Fibroblast of the aortic adventitia (primary cell): ENCODE measurements at regions not wholly inside any gene's neighbourhood (a gene's known extent, or its start where the extent isn't known, plus 50 kb on each side); places are given as distances from the start of the nearest gene placed in this dataset.
"Not testable (repeated sequence)": the region's sequence is repeated elsewhere in the genome, so short reads cannot be mapped to it uniquely, and the experiment has no call there.

Experiments
- DNase-seq: peaks from one replicate; pipeline ENCODE4 v3.0.0-alpha.2; 2010; ENCODE audit warnings: low read depth
- H3K4me3 ChIP-seq: 2 replicates; pipeline ENCODE4 v1.5.1; 2011; ENCODE audit warnings: low read depth, mild to moderate bottlenecking, control low read depth, low read length, moderate library complexity
- CTCF ChIP-seq: IDR thresholded peaks from 2 replicates; pipeline ENCODE4 v1.5.1; 2011; ENCODE audit warnings: mild to moderate bottlenecking, low read length, control low read depth, inconsistent platforms; ENCODE audit not compliant: insufficient read depth

GRCh38 chr18:10095356-10095755 lies 181.5 kb downstream of the VAPA start:
- DNase-seq = no peak
- no peak for TF ChIP-seq CTCF
- no peak overlapping the region for H3K4me3 ChIP-seq

- no peak for TF ChIP-seq CTCF
- no peak for DNase-seq
- H3K4me3 ChIP-seq = no peak overlapping the region
Measured at GRCh38 chr18:10099539-10100140, 185.8 kb downstream of the VAPA start.

- DNase-seq = no peak
- no peak overlapping the region for H3K4me3 ChIP-seq
- no peak for TF ChIP-seq CTCF
Measured at GRCh38 chr18:10100196-10100595, 186.4 kb downstream of the VAPA start.

- TF ChIP-seq CTCF = no peak
- H3K4me3 ChIP-seq = no peak overlapping the region
- DNase-seq = peak; percentile 27
Measured at GRCh38 chr18:10100941-10101701, 187.3 kb downstream of the VAPA start.

- no peak for TF ChIP-seq CTCF
- DNase-seq = no peak
- no peak overlapping the region for H3K4me3 ChIP-seq
Measured at GRCh38 chr18:10101729-10102128, 187.9 kb downstream of the VAPA start.

- H3K4me3 ChIP-seq, DNase-seq: not testable (repeated sequence)
Measured at GRCh38 chr18:10105118-10105517, 191.3 kb downstream of the VAPA start.

- no peak overlapping the region for H3K4me3 ChIP-seq
- no peak for TF ChIP-seq CTCF
- no peak for DNase-seq
Measured at GRCh38 chr18:10111191-10111590, 197.4 kb downstream of the VAPA start.
